ENCODE measurements at regions not wholly inside any gene's neighbourhood (a gene's known extent, or its start where the extent isn't known, plus 50 kb on each side); places are given as distances from the start of the nearest gene placed in this dataset.

DNA sequence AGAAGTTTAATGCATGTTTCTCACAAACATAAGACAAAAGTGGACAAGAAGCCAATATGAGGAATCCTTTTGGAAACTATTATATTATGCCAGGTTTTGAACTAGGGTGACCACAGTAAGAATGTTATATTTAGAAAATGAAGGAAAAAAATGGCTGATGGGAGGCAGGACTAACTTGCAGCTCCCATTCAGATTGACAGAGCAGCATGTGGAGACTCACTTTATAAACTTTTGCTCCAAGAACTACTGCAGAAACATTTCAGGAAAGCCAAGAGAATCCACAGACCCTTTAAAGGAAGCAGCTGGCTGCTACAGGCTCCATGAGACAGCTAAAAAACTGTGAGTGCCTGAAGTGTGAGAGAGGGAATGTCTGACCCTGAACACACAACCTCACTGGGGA is 738.6 kb upstream of the GRIA3 start:
- TF ChIP-seq SIN3A (IDR thresholded peaks at IDR 0.05; ENCODE audit: borderline replicate concordance, insufficient read depth, low read length) (no peak), POLR2AphosphoS5 (IDR thresholded peaks at IDR 0.05; ENCODE audit: low read depth, low read length) (no peak), TAF1 (IDR thresholded peaks at IDR 0.05; ENCODE audit: borderline replicate concordance, insufficient read depth, low read length) (no peak)

Measured in PFSK-1 (cell line).